GM21786 (cell line): ENCODE measurements at regions not wholly inside any gene's neighbourhood (a gene's known extent, or its start where the extent isn't known, plus 50 kb on each side); places are given as distances from the start of the nearest gene placed in this dataset.
A peak's percentile ranks its signal among the peaks of the same experiment; 100 is the strongest.
"Not testable (repeated sequence)": the region's sequence is repeated elsewhere in the genome, so short reads cannot be mapped to it uniquely, and the experiment has no call there.

Source experiments
- ATAC-seq: cut with Tn5 transposase; IDR thresholded peaks from one replicate; pipeline ENCODE4 v1.9.1; 2021; ENCODE audit not compliant: unreplicated experiment

GRCh38 chr21:14009238-14009981 lies 201.3 kb downstream of the LIPI start:
- ATAC-seq = not testable (repeated sequence)

GRCh38 chr21:14008436-14008835 lies 202.3 kb downstream of the LIPI start:
- not testable (repeated sequence) for ATAC-seq

- not testable (repeated sequence) for ATAC-seq
Observed at GRCh38 chr21:14008006-14008405, 202.7 kb downstream of the LIPI start.

- not testable (repeated sequence) for ATAC-seq
Observed at GRCh38 chr21:14006144-14006543, 204.6 kb downstream of the LIPI start.

GRCh38 chr21:13986996-13987958 lies 223.5 kb downstream of the LIPI start:
- not testable (repeated sequence) for ATAC-seq

GRCh38 chr21:13985865-13986863 lies 224.6 kb downstream of the LIPI start:
- ATAC-seq = not testable (repeated sequence)

GRCh38 chr21:13985137-13985864 lies 225.5 kb downstream of the LIPI start:
- not testable (repeated sequence) for ATAC-seq

GRCh38 chr21:13984728-13985127 lies 226.0 kb downstream of the LIPI start:
- not testable (repeated sequence) for ATAC-seq

- ATAC-seq = not testable (repeated sequence)
Observed at GRCh38 chr21:13981176-13982087, 229.3 kb downstream of the LIPI start.

GRCh38 chr21:13980115-13980662 lies 230.6 kb downstream of the LIPI start:
- ATAC-seq = peak; percentile 90

- not testable (repeated sequence) for ATAC-seq
Observed at GRCh38 chr21:13979608-13980007, 231.1 kb downstream of the LIPI start.

- ATAC-seq = not testable (repeated sequence)
Observed at GRCh38 chr21:13974582-13974981, 236.2 kb downstream of the LIPI start.

- ATAC-seq = not testable (repeated sequence)
Observed at GRCh38 chr21:13969853-13970252, 240.9 kb downstream of the LIPI start.

- ATAC-seq = not testable (repeated sequence)
Observed at GRCh38 chr21:13969002-13969401, 241.8 kb downstream of the LIPI start.

GRCh38 chr21:13963259-13963658 lies 247.5 kb downstream of the LIPI start:
- not testable (repeated sequence) for ATAC-seq

- no peak for ATAC-seq
Observed at GRCh38 chr21:13937236-13937635, 273.5 kb downstream of the LIPI start.

- ATAC-seq = not testable (repeated sequence)
Observed at GRCh38 chr21:13936033-13936937, 274.5 kb downstream of the LIPI start.
